K562 (cell line): ENCODE measurements at regions not wholly inside any gene's neighbourhood (a gene's known extent, or its start where the extent isn't known, plus 50 kb on each side); places are given as distances from the start of the nearest gene placed in this dataset.

Experiments used
- ATAC-seq: fragments of 200-7000 bp; cut with Tn5 transposase; 3 replicates; pipeline ENCODE4 v1.9.1; 2020; ENCODE audit warnings: moderate library complexity
- BruUV-seq: library from RNA; stranded (reverse); fragments of 400-500 nt; replicated peaks from 2 replicates; lab custom pipeline; 2021; lab: Mats Ljungman, UMichigan
- CTCF ChIA-PET: fragments of 300-600 bp; formaldehyde crosslinking; extraction: SDS; loops from one replicate; lab custom pipeline; 2021; ENCODE audit warnings: low intra/inter-chr PET ratio; lab: Yijun Ruan, JAX
- POLR2A ChIA-PET: fragments of 300-600, 350-650 bp; sonication (Branson Sonifier 250); formaldehyde crosslinking; extraction: SDS; loops from one replicate; lab custom pipeline; 2021; ENCODE audit warnings: antibody characterized with exemption, inconsistent platforms; lab: Yijun Ruan, JAX
- DNase-seq, 4 experiments: peaks; one replicate each; pipeline versions ENCODE4 v3.0.0 to v3.0.0-alpha.2; 2011 to 2018; ENCODE audit warnings: low spot score in 3 of 4, mixed read lengths in 3 of 4; ENCODE audit errors: extremely low read depth in 1 of 4
- FAIRE-seq: peaks from 2 replicates; lab custom pipeline; 2011; peaks lifted over from hg19 to GRCh38; lab: Jason Lieb, UNC
- H2AFZ ChIP-seq: 2 replicates; pipeline ENCODE4 v1.6.0; 2011; ENCODE audit warnings: low read depth, low read length, control low read depth, inconsistent platforms
- H3K27ac ChIP-seq: fragments of 200-600 bp; 3 replicates; pipeline ENCODE4 v1.8.0; 2011; ENCODE audit warnings: low read depth, mild to moderate bottlenecking, control low read depth, inconsistent platforms, low read length, moderate library complexity, mixed read lengths; ENCODE audit errors: extremely low read depth
- H3K27me3 ChIP-seq, 2 experiments: fragments of 300-600 bp in 1 of 2; 2 replicates in 1 of 2; 3 replicates in 1 of 2; pipeline versions ENCODE4 v1.6.0 to v1.8.0; 2011; ENCODE audit warnings: inconsistent platforms in 2 of 2, low read length in 2 of 2, mild to moderate bottlenecking in 1 of 2, mixed read lengths in 1 of 2, moderate library complexity in 1 of 2; ENCODE audit not compliant: control insufficient read depth in 2 of 2, insufficient read depth in 2 of 2
- H3K36me3 ChIP-seq: fragments of 300-600 bp; 3 replicates; pipeline ENCODE4 v1.8.0; 2011; ENCODE audit warnings: mild to moderate bottlenecking, low read length, inconsistent platforms; ENCODE audit not compliant: control insufficient read depth, insufficient read depth
- H3K4me1 ChIP-seq, 2 experiments: fragments of 200-600 bp in 1 of 2; replicated peaks in 1 of 2; 2 replicates in 1 of 2; 3 replicates in 1 of 2; pipeline versions ENCODE4 v1.5.1 to v1.8.0; 2011; ENCODE audit warnings: inconsistent platforms in 2 of 2, low read length in 2 of 2, mild to moderate bottlenecking in 1 of 2, mixed read lengths in 1 of 2, moderate library complexity in 1 of 2; ENCODE audit not compliant: control insufficient read depth in 2 of 2, insufficient read depth in 2 of 2
- H3K4me2 ChIP-seq: 2 replicates; pipeline ENCODE4 v1.6.1; 2011; ENCODE audit warnings: low read length, control low read depth, inconsistent platforms, mixed read lengths; ENCODE audit not compliant: insufficient read depth
- H3K4me3 ChIP-seq: fragments of 200-600 bp; sonication (generic), shearing (Covaris generic); 2 replicates; pipeline ENCODE4 v1.5.1; 2016; ENCODE audit warnings: control low read depth, inconsistent platforms
- H3K79me2 ChIP-seq: fragments of 200-600 bp; 3 replicates; pipeline ENCODE4 v1.8.0; 2011; ENCODE audit warnings: low read length, inconsistent platforms; ENCODE audit not compliant: control insufficient read depth, insufficient read depth
- H3K9ac ChIP-seq, 2 experiments: 2 replicates each; pipeline versions ENCODE4 v1.6.0 to v1.6.1; 2011; ENCODE audit warnings: low read depth in 2 of 2, low read length in 2 of 2, control low read depth in 1 of 2, inconsistent platforms in 1 of 2, mild to moderate bottlenecking in 1 of 2, mixed read lengths in 1 of 2; ENCODE audit not compliant: insufficient read depth in 1 of 2
- H3K9me1 ChIP-seq: one replicate; pipeline ENCODE4 v1.6.0; 2011; ENCODE audit warnings: inconsistent platforms, mild to moderate bottlenecking, low read length, moderate library complexity; ENCODE audit not compliant: control insufficient read depth, insufficient read depth
- H3K9me3 ChIP-seq: replicated peaks from 2 replicates; pipeline ENCODE4 v1.5.1; 2011; ENCODE audit warnings: low read depth, low read length, inconsistent platforms; ENCODE audit not compliant: control insufficient read depth, insufficient read depth
- H4K20me1 ChIP-seq: replicated peaks from 2 replicates; pipeline ENCODE4 v1.6.1; 2011; ENCODE audit warnings: low read length, inconsistent platforms, mixed read lengths; ENCODE audit not compliant: control insufficient read depth, insufficient read depth
- CTBP1 ChIP-seq: fragments of 450-650 bp; IDR thresholded peaks from 2 replicates; pipeline ENCODE4 v1.6.1; 2016; ENCODE audit warnings: borderline replicate concordance
- MAZ ChIP-seq, 2 experiments: fragments of 450-650 bp in 1 of 2; sonication (generic) in 1 of 2; formaldehyde crosslinking; IDR thresholded peaks in 1 of 2; conservative IDR thresholded peaks in 1 of 2; 2 replicates each; pipeline versions ENCODE4 v1.4.0 to v1.5.0; 2020; ENCODE audit warnings: mild to moderate bottlenecking in 1 of 2, missing genetic modification reagents in 1 of 2
- RBM15 ChIP-seq: fragments of 200-400 bp; formaldehyde crosslinking; IDR thresholded peaks from 2 replicates; pipeline ENCODE4 v1.6.1; 2018; ENCODE audit warnings: mild to moderate bottlenecking, low read length, moderate library complexity; ENCODE audit not compliant: insufficient read depth
- whole genome bisulfite sequencing: fragments of 100-300 bp; shearing (Covaris generic); methylation state at CpG from one replicate; pipeline ENCODE4 v1.1.6; 2016; ENCODE audit warnings: low coverage, mixed read lengths; ENCODE audit not compliant: insufficient coverage; ENCODE audit errors: missing lambda C conversion rate; 5-methylcytosine and 5-hydroxymethylcytosine counted together
- in situ Hi-C: fragments of 300-500 bp; cut with MboI; formaldehyde crosslinking; loops from 4 replicates; pipeline ENCODE4 v1.15.0; 2018; ENCODE audit warnings: inconsistent platforms, mixed read lengths
- intact Hi-C: fragments of 100-400 bp; cut with micrococcal nuclease; formaldehyde crosslinking; loops from 2 replicates; pipeline ENCODE4 v1.14.2; 2022
- TF ChIP-seq, protein P1 (sequence below), 2 experiments: fragments of 450-650 bp in 1 of 2; sonication (generic) in 1 of 2; formaldehyde crosslinking in 1 of 2; IDR thresholded peaks in 1 of 2; conservative IDR thresholded peaks in 1 of 2; 2 replicates each; pipeline versions ENCODE4 v1.6.1 to v1.8.1; 2016 to 2023; ENCODE audit warnings: mild to moderate bottlenecking in 2 of 2, moderate library complexity in 2 of 2, inconsistent platforms in 1 of 2, missing genetic modification reagents in 1 of 2
- TF ChIP-seq, protein P2 (sequence below): sonication (generic); formaldehyde crosslinking; IDR thresholded peaks from 2 replicates; pipeline ENCODE4 v1.8.0; 2022; ENCODE audit warnings: missing genetic modification reagents, mild to moderate bottlenecking, moderate library complexity, borderline replicate concordance
- TF ChIP-seq, protein P3 (sequence below), 2 experiments: fragments of 450-650 bp; formaldehyde crosslinking in 1 of 2; IDR thresholded peaks; 2 replicates each; pipeline versions ENCODE4 v1.4.0 to v1.6.1; 2014 to 2020; ENCODE audit warnings: mild to moderate bottlenecking in 2 of 2, borderline replicate concordance in 1 of 2, low read depth in 1 of 2
- TF ChIP-seq, protein P4 (sequence below): fragments of 450-650 bp; IDR thresholded peaks from 2 replicates; pipeline ENCODE4 v1.6.1; 2018; ENCODE audit warnings: mild to moderate bottlenecking, low read depth; ENCODE audit not compliant: partially characterized antibody

DNA sequence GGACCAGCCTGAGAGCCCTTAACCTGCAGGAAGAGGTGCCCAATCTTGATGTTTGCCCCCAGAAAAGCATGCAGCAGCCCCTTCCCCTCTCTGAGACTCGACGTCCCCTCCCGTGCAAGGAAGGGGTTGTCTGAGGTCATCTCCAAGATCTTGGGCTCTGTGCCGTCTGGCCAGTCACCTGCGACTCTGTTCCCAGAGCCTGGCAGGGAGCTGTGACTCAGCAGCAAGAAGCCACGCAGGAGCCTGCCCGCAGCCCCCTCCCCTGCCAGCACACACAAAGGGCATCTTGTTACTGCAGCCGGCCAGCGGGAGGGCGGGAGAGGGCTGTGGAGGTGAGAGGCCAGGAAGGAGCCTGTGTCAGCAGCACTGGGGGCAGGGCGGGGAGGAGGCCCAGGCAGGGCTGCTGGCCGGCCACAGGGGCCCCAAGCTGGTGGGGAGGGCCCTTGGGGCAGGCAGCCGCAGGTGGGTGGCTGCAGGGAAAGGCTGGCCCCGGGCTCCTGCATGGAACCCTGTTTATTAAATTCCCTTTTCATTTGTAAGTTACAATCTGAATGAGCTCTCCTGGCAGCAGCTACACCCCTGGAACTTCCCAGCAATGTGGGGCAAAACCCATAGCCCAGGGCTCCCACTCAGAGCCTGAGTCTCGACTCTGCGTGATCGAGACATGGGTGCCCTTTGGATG, 103.7 kb upstream of the ZMIZ1 start:
- H3K9ac ChIP-seq, result peak overlapping the region in 1 of 2 experiments; percentile 76; a peak in 2 of 4 replicates
- H4K20me1 ChIP-seq, result no peaks in the 10 kb centered on the region
- ATAC-seq, result peak; percentile 73
- POLR2A ChIA-PET, result interaction anchor here (0.6 to 2.4 kb wide), 6 partner anchors 8 to 212 kb away, joined by 3 to 11 read pairs (median 4); no protein-coding TSS in a partner anchor
- H3K4me1 ChIP-seq, result peaks cover 13 to 18% of the 10 kb centered on the region in 2 experiments; a peak in 3 of 5 replicates
- H3K27me3 ChIP-seq, result peaks cover 34 to 49% of the 10 kb centered on the region in 2 experiments
- in situ Hi-C loops (no loop called here), intact Hi-C loops (no loop called here)
- no peaks in the 10 kb centered on the region for H3K79me2 ChIP-seq
- no peaks in the 10 kb centered on the region for H3K36me3 ChIP-seq
- H2AFZ ChIP-seq, result no peak overlapping the region
- no peak overlapping the region for H3K27ac ChIP-seq
- no peak overlapping the region for H3K4me2 ChIP-seq
- no peaks in the 10 kb centered on the region for H3K9me3 ChIP-seq
- peak; percentile 55 to 67 (median 60) for DNase-seq
- 10% methylated on average over 17 of the region's 17 CpGs for WGBS
- CTCF ChIA-PET, result no interaction called here
- H3K4me3 ChIP-seq, result no peak overlapping the region
- H3K9me1 ChIP-seq, result no peaks in the 10 kb centered on the region
- no peak for FAIRE-seq
- no TSS peak for BruUV-seq
- TF ChIP-seq CTBP1 (0 out of 2 replicates have a peak, but pooled peaks have one; percentile 20), MAZ (CRISPR knock-in tag; conservative IDR thresholded peaks at IDR 0.05 in 1 of 2, IDR thresholded peaks at IDR 0.05 in 1 of 2) (0 out of 4 replicates have a peak, but pooled peaks have one; percentile 24 to 38), RBM15 (no peak)
- TF ChIP-seq, protein P1, sequence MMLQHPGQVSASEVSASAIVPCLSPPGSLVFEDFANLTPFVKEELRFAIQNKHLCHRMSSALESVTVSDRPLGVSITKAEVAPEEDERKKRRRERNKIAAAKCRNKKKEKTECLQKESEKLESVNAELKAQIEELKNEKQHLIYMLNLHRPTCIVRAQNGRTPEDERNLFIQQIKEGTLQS (IDR thresholded peaks at IDR 0.05), result 0 out of 2 replicates have a peak, but pooled peaks have one; percentile 10
- TF ChIP-seq, protein P1 (CRISPR knock-in tag; conservative IDR thresholded peaks at IDR 0.05), result no peak
- TF ChIP-seq, protein P2, sequence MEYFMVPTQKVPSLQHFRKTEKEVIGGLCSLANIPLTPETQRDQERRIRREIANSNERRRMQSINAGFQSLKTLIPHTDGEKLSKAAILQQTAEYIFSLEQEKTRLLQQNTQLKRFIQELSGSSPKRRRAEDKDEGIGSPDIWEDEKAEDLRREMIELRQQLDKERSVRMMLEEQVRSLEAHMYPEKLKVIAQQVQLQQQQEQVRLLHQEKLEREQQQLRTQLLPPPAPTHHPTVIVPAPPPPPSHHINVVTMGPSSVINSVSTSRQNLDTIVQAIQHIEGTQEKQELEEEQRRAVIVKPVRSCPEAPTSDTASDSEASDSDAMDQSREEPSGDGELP (CRISPR knock-in tag), result 0 out of 2 replicates have a peak, but pooled peaks have one; percentile 12
- TF ChIP-seq, protein P3, sequence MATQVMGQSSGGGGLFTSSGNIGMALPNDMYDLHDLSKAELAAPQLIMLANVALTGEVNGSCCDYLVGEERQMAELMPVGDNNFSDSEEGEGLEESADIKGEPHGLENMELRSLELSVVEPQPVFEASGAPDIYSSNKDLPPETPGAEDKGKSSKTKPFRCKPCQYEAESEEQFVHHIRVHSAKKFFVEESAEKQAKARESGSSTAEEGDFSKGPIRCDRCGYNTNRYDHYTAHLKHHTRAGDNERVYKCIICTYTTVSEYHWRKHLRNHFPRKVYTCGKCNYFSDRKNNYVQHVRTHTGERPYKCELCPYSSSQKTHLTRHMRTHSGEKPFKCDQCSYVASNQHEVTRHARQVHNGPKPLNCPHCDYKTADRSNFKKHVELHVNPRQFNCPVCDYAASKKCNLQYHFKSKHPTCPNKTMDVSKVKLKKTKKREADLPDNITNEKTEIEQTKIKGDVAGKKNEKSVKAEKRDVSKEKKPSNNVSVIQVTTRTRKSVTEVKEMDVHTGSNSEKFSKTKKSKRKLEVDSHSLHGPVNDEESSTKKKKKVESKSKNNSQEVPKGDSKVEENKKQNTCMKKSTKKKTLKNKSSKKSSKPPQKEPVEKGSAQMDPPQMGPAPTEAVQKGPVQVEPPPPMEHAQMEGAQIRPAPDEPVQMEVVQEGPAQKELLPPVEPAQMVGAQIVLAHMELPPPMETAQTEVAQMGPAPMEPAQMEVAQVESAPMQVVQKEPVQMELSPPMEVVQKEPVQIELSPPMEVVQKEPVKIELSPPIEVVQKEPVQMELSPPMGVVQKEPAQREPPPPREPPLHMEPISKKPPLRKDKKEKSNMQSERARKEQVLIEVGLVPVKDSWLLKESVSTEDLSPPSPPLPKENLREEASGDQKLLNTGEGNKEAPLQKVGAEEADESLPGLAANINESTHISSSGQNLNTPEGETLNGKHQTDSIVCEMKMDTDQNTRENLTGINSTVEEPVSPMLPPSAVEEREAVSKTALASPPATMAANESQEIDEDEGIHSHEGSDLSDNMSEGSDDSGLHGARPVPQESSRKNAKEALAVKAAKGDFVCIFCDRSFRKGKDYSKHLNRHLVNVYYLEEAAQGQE (IDR thresholded peaks at IDR 0.05; ENCODE audit: borderline replicate concordance), result 0 out of 2 replicates have a peak, but pooled peaks have one; percentile 13
- TF ChIP-seq, protein P3 (CRISPR knock-in tag; IDR thresholded peaks at IDR 0.05; ENCODE audit: low read depth), result no peak
- TF ChIP-seq, protein P4, sequence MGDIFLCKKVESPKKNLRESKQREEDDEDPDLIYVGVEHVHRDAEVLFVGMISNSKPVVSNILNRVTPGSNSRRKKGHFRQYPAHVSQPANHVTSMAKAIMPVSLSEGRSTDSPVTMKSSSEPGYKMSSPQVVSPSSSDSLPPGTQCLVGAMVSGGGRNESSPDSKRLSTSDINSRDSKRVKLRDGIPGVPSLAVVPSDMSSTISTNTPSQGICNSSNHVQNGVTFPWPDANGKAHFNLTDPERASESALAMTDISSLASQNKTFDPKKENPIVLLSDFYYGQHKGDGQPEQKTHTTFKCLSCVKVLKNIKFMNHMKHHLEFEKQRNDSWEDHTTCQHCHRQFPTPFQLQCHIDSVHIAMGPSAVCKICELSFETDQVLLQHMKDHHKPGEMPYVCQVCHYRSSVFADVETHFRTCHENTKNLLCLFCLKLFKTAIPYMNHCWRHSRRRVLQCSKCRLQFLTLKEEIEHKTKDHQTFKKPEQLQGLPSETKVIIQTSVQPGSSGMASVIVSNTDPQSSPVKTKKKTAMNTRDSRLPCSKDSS, result no peak
